Renal cortical epithelial cell (primary cell): ENCODE measurements at regions not wholly inside any gene's neighbourhood (a gene's known extent, or its start where the extent isn't known, plus 50 kb on each side); places are given as distances from the start of the nearest gene placed in this dataset.

Experiments
- DNase-seq: peaks from one replicate; pipeline ENCODE4 v3.0.0-alpha.2; 2011; ENCODE audit warnings: low read depth

- DNase-seq, result no peak
Measured at GRCh38 chr12:132395192-132395907, 66.0 kb upstream of the GALNT9 start.

- no peak for DNase-seq
Measured at GRCh38 chr12:132393991-132394949, 64.9 kb upstream of the GALNT9 start.

- DNase-seq, result no peak
Measured at GRCh38 chr12:132393245-132393795, 63.9 kb upstream of the GALNT9 start.

- DNase-seq, result no peak
Measured at GRCh38 chr12:132392389-132393244, 63.2 kb upstream of the GALNT9 start.

- DNase-seq, result no peak
Measured at GRCh38 chr12:132391326-132392041, 62.1 kb upstream of the GALNT9 start.

GRCh38 chr12:132390287-132391076 lies 61.1 kb upstream of the GALNT9 start:
- DNase-seq, result no peak

GRCh38 chr12:132389526-132390286 lies 60.3 kb upstream of the GALNT9 start:
- no peak for DNase-seq

GRCh38 chr12:132389026-132389425 lies 59.6 kb upstream of the GALNT9 start:
- DNase-seq, result no peak

- no peak for DNase-seq
Measured at GRCh38 chr12:132388379-132389015, 59.1 kb upstream of the GALNT9 start.

- no peak for DNase-seq
Measured at GRCh38 chr12:132386926-132387497, 57.6 kb upstream of the GALNT9 start.

GRCh38 chr12:132385923-132386751 lies 56.7 kb upstream of the GALNT9 start:
- no peak for DNase-seq

GRCh38 chr12:132384916-132385774 lies 55.8 kb upstream of the GALNT9 start:
- DNase-seq, result no peak

- no peak for DNase-seq
Measured at GRCh38 chr12:132380641-132381040, 51.3 kb upstream of the GALNT9 start.

GRCh38 chr12:132379996-132380395 lies 50.6 kb upstream of the GALNT9 start:
- DNase-seq, result no peak

- DNase-seq, result no peak
Measured at GRCh38 chr12:132379576-132379975, 50.2 kb upstream of the GALNT9 start.
